Forelimb muscle (tissue), 1 donor: ENCODE measurements at regions not wholly inside any gene's neighbourhood (a gene's known extent, or its start where the extent isn't known, plus 50 kb on each side); places are given as distances from the start of the nearest gene placed in this dataset.

Experiments
- DNase-seq: peaks from one replicate; pipeline ENCODE4 v3.0.0-alpha.2; 2013; ENCODE audit warnings: low read depth

DNA sequence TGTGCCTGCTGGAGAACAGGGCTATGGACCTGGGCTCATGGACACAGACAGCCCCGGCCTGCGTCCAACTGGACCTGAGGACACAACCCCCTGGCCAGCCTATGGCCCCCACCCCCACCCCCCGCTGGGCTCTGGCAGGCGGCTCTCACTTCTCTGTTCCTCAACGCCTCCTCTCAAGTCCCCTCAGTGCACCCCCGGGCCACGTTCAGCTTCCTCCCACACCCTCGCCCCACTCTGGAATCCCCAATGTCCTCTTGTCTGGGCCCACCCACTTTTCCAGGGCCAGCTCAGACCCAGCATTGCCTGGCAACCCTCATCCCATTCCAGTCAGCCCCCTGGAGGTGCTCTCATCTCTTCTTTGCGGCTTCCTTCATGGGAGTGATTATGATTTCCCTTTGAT is 130.2 kb upstream of the SPACA7 start:
- DNase-seq, result no peak

DNA sequence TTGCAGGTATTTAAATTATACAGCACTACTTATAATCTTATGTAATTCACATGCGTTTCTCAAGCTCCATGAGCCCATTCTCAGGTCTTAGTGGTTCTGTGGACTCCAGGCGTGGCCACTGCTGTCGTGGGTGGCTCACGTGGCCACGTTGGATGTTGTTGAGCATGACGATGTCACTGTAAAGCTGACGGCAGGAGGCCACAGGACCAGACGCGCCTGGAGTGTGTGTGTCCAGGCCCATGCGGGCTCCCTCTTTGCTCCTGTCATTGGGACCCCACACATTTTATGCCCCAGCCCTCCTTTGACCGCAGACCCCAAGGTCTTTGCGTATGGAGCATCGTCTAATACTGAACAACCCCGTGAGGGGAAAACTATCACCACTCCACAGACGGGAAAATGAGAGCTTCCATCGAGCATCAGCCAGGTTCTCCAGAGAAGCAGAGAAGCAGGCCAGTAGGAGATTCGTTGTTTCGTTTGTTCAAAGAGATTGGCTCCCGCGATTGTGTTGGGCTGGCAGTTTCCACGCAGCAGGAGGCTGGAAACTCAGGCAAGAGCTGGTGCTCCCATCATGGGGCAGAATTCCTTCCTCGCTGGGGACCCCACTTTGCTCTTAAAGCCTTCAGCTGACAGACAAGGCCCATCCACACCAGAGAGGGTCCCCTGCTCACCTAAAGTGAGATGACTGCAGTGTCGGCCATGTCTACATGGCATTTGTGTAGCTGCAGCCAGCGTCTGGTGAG is 129.3 kb upstream of the SPACA7 start:
- no peak for DNase-seq

DNA sequence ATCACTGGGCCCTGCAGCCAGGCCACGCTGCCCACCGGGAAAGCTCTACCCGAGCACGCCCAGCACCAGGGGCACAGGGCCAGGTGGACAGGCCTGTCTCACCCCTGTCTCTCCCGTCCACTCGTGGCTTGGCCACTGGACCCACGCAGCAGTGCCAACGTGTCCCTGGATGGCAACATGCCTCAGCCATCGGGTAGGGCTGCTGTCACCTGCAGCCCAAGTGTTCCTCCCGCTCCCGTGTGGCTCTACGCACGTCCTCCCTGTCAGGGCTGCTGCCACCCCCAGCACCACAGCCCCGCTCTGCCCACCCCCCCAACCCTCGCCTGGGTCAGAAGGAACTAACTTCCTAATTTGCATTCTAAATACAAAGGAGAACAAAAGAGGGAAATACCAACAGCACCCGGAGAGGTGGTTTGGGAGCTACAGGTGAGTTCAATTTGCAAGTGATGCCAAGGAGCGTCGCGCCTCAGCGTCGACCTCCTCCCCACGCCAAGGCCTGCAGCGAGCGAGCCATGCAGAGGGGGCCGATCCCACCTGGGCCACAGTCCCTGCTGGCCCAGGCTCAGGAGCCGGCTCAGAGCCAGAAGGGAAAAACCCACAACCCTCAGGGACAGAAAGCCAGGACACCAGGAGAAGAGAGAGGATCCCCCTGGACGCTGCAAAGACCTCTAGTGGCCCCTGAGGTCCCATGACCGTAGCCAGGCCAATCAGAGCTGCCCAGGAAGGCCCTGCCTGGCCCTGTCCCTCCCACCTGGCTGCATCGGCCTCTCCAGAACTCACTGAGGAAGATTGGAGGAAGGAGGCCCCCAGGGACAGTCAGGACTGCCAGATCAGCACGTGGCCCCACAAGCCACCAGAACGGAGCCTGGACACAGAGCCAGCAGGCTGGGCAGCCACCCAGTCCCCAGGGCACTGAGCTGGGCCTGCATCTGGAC is 128.4 kb upstream of the SPACA7 start:
- no peak for DNase-seq

DNA sequence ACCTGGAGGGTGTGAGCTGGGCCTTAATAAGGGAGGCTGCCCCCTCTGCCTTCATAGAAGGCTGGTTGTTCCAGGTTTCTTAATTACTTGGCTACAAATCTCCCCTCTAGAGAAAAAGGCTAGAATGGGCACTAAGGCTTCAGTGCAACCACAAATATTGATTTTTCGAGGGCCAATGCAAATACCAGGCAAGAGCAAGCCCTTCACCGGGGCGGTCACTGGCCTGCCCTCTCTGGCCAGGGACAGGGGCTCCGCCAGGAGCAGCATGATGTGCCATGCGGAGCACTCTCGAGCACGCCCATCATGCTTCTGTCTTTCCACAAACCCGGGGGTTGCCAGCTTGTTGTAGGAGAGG is 127.8 kb upstream of the SPACA7 start:
- DNase-seq, result no peak

DNA sequence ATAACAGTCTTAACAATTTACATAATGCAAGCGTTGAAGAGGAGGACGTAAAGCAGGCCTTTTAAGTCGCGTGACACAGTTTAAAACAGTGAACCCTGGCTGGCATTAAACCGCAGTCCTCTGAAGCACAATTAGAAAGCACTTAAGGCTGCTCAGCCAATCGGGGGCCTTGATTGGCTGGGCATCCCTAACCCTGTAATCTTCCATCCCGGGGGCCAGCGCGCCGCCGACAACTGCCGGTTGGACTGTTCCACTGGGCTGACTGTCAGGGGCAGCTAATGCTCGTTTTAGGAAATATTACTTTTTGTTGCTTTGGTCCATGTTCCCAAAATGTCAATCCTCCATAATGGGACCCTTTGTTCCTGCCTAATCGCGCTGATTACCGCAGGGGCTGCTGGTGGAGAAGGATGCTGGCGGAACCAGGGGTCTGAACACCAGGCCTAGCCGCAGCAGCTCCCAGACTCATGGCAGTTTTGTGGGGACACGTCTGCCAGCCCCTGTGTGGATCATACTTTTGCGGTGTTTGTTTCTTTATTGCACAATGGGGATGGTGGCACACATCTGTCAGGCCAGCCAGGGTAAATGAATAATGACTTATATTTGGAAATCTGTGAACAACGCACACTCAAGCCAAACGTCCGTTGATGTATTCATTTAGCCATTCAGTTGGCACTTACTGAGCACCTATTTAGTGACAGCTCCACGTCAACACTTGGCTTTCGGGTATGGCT is 127.1 kb upstream of the SPACA7 start:
- DNase-seq, result no peak

DNA sequence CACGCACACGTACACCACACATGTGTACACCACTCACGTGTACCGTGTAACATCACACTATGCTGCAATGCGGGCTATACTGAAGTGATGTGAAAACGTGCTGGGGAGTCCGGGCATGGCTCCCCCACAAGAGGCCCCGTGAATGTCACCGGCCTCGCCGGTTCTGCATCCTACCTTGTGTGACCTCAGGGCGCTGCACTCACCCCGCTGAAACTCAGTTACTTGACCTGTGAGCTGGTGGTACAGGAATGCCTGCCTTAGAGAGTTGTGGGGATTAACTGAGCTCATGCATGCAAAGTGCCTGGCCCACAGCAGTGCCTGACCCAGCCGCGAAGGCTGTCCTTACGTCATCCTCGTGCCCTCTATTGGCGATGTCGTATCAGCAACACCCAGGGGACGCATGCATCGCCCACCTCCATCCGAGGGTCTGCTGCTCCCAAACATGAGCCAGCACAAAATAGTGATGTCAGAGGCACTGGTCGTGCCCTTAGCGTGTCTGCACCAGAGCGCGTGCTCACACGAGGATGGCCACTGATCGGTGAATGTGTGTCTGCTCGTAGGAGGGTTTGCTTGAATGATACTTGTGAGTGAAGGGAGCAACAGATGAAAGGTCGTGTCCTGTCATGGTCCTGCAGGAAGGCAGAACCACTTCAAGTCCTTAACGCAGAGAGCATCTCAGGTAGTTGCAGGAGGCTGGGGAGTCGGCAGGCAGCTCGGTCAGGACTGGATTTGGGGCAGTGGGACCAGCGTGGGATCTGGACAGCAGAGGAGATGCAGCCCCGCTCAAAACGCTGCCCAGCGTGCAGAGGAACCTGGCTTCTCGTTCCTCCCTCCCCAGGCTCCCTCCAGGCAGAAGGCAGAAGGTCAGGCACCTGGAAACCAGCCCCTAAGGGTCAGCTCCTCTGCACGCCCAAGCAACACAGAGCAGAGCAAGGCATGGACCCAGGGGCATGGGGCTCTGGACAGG is 126.2 kb upstream of the SPACA7 start:
- no peak for DNase-seq

DNA sequence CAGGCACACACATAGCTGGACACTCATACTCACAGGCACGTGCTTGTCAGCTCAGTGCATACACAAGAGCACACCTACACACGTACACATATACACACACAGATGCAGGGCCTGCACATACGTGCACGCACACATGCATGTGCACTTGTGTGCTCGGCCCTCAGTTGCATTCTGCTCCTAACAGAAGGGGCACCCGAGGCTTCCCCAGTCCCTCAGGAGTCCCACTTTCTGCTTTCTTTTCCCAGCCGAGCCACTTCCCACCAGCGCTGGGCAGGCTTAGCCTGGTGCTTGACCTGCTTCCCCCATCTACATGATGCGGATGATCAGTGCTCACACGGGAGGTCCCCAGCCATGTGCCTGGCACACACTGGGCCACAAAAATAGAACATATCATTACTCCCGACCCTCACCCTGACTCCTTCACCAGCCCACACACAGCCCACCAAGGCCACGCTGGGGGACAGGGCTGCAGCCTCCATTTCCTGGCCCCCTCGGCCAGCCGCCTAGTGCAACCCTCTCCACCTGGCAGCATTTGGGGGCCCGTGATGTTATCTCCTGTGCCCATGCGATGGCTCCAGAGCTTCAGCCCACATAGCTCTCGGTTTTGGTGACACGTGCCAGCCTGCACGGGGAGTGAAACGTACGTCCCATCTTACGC is 125.2 kb upstream of the SPACA7 start:
- no peak for DNase-seq

DNA sequence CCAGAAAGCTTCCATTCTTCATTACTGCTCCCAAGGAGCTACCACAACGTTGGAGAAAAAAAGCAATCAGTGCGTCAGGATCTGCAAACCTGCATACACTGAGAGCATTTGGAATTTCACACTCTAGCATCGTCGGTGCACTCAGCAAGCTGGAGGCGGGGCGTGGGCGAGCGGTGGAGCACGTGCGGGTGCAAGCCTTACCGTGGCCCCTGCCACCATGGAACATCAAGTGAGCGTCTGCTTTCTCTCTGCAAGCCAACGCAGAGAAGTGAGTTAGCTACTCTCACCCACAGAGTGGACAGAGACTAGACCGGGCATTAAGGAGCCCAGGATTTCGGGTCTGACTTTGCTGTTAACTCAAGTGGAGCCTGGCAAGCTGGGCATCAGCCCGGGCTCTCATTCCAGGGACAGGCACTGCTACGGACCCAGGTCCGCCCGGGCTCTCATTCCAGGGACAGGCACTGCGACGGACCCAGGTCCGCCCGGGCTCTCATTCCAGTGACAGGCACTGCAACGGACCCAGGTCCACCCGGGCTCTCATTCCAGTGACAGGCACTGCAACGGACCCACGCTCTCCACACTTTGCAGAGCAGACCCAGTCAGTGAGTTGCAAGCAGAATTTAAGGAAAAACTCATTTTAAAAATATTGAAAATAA is 124.1 kb upstream of the SPACA7 start:
- DNase-seq, result no peak

DNA sequence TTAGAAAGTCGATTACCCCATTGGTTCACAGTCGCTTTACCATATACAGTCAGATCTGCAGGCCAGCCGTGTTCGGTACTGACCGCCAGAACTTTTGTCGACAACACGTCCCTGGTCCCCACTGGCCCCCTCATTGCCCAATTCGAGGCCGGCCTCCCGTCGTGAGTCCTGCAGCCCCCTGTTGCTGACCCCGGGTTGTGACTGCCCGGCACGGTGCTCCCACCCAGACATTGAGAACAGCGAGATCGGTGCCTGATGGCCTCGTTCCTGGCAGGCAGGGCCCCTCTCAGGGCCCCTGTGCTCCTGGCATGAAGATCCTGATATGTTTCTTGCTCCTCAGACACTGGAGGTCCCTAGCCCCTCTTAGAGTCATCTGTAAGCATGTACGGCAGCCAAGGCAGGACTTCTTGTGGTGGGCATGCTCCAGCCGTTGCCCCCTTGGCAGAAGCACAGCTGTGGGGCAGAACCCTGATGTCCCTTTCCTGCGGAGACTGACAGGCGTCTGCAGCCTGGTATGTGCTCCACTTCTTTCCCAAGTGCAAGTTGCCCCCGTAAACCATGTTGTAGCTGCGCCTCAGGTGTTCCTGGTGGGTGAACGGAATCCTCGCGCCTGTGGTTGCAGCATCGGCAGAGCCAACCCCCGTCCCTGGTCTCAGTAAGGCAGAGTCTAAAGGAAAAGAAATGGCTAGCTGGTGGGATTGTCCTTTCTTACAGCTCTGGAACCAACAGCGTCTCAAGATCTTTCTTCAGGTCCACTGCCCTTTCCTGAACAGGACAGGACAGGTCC is 123.2 kb upstream of the SPACA7 start:
- no peak for DNase-seq

DNA sequence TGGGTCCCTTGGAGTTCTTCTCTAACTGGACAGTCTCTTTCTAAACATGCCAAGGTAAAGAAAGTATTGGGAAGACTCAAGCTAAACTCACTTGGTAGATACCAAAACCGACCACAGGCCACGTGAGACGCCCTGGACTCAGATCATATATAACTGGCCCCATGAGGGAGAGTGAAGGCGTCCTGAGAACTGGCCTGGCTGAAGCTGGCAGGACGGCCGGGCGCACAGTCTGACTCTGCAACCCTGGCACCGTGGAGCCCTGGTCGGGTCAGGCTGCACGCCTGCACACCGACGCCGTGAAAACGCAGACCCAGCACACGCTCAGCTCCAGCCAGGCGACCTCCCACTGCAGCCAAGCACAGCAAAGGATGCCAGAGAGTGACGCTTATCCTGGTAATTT is 122.5 kb upstream of the SPACA7 start:
- no peak for DNase-seq

DNA sequence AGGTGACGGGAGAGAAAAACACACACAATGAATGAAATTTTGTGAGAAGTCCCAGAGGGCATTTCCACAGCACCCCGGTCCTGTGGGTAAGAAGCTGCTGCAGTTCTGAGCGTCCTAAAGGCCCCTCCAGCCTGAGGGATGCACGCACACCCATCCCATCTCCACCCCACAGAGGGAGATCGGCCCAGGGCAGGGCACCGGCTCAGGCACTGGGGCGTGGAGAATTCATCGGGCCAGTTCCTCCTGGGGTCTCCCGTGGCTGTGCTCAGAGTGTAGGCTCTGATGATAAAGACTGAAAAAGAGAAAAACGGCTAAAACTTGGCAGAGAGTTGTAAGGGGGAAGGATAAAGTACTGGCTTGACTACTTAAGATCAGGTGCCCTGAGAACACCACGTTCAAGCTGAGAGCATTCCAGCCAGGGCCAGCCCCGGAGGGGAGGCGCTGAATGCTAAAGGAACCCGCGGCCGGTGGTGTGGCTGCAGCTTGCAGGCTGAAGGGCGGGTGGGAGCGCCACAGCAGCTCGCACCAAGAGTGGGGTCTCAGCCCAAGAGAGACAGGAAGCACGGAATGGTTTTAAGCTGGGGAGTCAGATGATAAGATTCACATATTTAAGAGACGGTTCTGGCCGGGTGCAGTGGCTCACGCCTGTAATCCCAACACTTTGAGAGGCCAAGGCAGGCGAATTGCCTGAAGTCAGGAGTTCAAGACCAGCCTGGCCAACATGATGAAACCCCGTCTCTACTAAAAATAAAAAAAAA is 121.9 kb upstream of the SPACA7 start:
- DNase-seq, result no peak

DNA sequence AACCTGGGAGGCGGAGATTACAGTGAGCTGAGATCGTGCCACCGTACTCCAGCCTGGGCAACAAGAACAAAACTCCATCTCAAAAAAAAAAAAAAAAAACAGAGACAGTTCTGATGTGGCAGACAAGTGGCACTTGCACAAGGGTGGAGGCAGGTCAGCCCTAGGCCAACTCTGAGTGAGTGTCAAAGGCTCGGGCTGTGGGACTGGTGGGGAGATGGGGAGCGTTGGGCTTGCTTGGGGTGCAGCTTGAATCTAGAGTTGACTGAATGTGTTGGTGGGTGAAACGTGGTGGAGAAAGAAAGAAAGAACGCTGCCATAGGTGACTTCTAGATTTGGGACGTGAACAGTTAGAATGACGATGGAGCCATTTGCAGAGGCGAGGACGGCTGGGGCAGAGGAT is 121.3 kb upstream of the SPACA7 start:
- no peak for DNase-seq

DNA sequence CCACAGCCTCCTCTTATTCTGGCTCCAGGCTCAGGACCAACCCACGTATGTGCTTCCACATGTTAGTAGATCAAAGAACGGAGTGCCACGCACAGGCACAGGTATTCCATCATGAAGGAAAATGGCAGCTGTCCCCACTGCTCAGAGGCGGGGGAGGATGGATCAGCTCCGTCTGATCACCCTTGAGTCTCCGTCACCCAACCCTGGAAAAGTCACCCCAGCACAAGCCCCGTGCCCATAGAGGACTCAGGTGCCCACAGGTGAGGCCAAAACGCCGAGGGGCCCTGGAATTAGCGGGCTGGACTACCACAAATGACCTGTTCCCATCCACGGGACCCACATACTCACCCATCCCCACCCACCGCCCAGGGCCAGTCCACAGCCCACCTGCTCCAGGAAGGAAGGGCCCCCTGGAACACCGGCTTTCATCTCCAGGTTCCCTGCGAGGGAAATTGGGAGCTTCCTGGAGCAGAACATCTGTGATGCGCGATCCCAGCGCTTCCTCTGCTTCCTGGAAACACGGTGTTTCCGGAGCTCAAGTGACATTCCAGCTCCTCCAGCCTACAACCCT is 120.5 kb upstream of the SPACA7 start:
- DNase-seq, result no peak

DNA sequence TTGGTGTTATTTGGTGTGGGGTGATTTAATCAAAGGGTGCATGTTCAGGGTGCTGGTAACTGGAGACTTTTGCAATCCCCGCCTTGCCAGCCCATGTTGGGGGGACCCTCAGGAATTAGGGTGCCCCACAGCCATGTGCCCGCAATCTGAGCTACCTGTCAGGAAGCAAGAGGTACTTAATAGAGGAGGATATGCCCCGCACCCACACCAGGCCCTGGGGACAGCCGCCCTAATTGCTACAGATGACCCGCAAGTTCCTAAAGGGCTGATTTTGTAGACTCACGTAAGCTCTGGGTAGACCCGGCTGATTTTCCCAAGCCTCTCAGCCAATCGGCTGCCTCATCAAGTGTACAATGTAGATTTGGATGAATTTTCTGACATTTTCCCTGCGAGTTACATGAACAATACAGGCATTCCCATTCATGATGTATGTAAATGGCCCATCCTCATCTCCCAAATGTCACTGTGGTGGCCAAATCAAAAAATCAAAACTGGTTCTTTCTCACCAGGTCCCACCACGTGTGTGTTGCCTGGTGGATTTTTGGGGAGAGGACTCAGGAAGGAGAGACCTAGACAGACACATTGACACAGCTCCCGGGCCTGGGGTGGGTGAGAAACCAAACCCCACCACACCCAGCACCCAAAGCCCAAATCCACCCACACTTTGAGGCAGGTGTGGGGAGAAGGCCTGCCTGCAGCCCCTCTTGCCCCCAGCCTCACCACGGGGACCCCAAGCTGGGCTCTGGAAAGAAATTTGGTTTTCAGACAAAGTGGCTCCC is 119.2 kb upstream of the SPACA7 start:
- no peak for DNase-seq

DNA sequence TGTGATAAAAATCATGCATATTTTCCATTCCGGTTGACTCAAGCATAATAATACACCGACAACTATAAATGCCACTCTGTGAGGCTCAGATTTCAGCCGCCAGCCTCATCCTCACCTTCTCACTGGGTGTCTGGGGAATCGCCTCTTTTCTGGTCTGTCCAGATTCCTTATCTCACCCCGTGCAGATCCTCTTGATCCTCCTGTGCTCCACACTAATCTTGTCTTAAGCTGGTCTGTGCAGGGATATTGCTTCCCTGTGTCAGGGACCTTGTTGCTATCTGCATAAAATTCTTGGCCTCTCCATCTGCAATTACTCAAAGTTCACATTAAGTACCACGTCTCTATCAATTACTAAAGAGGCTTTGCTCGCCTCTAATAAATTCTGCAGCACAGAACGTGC is 116.6 kb upstream of the SPACA7 start:
- DNase-seq, result no peak

DNA sequence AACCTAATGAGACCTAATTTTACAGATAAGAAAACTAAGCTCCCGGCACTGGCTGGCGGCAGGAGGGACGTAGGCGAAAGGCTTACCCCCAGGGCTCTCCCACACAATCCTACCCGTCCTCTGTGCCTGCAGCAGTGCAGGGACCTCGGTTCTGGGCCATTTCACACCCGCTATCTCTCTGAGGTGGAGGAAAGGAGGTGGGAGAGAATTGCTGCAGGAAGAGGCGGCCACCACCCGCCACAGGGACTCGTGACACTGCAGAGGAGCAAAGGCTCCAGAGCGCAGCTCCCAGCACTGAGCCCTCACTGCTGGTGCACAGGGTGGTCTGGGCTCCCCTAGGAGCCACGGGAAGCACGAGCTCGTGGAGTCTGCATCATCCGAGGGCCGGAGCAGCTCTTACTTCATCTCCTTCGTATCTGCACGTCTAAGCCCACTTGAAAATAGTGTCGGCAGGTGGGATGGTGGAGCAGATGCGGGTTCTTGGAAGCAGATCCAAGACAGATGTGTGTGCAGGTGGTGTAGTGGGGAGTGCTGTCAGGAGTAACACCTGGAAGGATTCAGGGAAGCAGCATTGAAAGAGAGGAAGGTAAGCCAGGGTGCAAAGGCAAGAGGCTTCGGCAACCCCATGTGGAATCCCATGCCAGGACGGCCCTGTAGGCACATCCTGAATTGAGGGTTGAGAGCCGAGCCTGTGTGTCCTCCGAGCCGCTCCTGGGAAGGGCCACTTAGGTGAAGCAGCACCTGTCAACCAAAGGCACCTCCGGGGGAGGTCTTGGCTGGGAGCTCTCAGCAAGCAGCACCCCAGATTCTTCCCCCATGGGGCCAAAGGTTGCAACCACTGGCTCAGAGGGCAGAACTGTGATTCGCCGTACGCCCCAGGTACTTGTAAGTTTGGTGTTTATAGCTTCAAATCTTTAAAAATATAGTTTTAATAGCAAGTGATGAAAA is 115.8 kb upstream of the SPACA7 start:
- no peak for DNase-seq
